ENCODE measurements at regions not wholly inside any gene's neighbourhood (a gene's known extent, or its start where the extent isn't known, plus 50 kb on each side); places are given as distances from the start of the nearest gene placed in this dataset.
A peak's percentile ranks its signal among the peaks of the same experiment; 100 is the strongest.

DNA sequence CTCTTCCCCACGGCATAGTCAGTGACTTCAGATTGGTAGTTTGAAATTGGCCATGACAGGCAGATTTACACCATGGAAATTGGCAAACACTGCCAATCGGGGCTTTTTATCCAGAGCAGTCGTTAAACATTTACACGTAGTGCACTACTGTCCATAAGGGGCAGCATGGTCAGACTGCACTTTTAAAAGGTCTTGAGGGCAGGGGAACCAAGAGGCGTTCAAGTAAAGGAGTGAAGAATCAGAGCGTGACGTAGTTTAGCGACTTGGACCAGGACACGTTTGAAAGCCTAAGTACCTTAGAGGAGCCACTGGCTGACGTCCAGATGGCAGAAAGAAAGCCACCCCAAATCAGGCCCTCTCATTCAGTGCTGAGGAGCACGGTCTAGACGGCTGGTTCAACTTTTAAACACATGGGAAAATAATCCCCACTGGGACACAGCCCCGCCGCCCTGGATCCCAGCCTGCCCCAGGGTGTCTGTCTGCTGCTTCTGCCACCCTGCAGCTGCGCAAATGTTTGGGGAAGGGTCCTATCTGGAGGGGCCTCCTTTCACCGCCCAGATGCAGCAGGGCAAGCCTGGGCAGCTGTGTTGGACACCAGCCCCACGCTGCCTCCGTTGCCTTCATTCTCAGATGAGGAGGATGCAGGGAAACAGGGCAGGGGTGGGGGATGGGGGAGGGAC, 52.5 kb upstream of the PPP2R5C start:
- H3K27me3 ChIP-seq (ENCODE audit: insufficient read depth, poor library complexity, severe bottlenecking): no peaks in the 10 kb centered on the region

DNA sequence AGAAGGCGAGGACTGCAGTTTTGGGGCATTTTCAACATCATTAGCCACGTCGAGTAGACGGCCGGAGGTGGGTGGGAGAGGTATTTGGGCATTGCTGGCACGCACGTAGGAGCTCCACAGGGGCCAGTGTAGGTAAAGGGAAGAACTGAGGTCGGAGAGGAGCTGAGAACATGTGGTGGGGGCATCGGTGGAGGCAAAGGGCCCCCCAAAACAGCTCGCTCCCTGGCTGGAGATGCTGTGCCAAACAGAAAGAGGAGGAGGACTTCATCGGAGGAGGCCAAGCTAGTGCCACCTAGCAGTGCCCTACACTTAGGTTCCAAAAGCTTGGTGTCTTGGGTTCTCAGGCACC, 52.0 kb upstream of the PPP2R5C start:
- Histone ChIP-seq H3K4me1 (ENCODE audit: insufficient read depth, poor library complexity, severe bottlenecking) (peaks cover 4% of the 10 kb centered on the region), H3K9me3 (ENCODE audit: severe bottlenecking) (no peaks in the 10 kb centered on the region), H3K27me3 (ENCODE audit: insufficient read depth, poor library complexity, severe bottlenecking) (no peaks in the 10 kb centered on the region), H3K27ac (ENCODE audit: poor library complexity, severe bottlenecking) (no peak overlapping the region), H3K36me3 (ENCODE audit: low read depth) (no peaks in the 10 kb centered on the region), H3K4me3 (ENCODE audit: severe bottlenecking) (no peak overlapping the region)
- no peak for DNase-seq (ENCODE audit: low spot score)
- no peak for ATAC-seq (ENCODE audit: low read depth)
- TF ChIP-seq, protein P1, sequence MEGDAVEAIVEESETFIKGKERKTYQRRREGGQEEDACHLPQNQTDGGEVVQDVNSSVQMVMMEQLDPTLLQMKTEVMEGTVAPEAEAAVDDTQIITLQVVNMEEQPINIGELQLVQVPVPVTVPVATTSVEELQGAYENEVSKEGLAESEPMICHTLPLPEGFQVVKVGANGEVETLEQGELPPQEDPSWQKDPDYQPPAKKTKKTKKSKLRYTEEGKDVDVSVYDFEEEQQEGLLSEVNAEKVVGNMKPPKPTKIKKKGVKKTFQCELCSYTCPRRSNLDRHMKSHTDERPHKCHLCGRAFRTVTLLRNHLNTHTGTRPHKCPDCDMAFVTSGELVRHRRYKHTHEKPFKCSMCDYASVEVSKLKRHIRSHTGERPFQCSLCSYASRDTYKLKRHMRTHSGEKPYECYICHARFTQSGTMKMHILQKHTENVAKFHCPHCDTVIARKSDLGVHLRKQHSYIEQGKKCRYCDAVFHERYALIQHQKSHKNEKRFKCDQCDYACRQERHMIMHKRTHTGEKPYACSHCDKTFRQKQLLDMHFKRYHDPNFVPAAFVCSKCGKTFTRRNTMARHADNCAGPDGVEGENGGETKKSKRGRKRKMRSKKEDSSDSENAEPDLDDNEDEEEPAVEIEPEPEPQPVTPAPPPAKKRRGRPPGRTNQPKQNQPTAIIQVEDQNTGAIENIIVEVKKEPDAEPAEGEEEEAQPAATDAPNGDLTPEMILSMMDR (IDR thresholded peaks at IDR 0.05; ENCODE audit: poor library complexity, severe bottlenecking): no peak

More for the DNA sequence above, 52.5 kb upstream of the PPP2R5C start:
- H3K9me3 ChIP-seq (ENCODE audit: severe bottlenecking): no peaks in the 10 kb centered on the region
- DNase-seq (ENCODE audit: low spot score) (peak; percentile 63), ATAC-seq (ENCODE audit: low read depth) (no peak)
- no peak overlapping the region for H3K4me3 ChIP-seq (ENCODE audit: severe bottlenecking)
- no peaks in the 10 kb centered on the region for H3K36me3 ChIP-seq (ENCODE audit: low read depth)
- TF ChIP-seq, protein P1 (IDR thresholded peaks at IDR 0.05; ENCODE audit: poor library complexity, severe bottlenecking): no peak
- no peak overlapping the region for H3K27ac ChIP-seq (ENCODE audit: poor library complexity, severe bottlenecking)
- H3K4me1 ChIP-seq (ENCODE audit: insufficient read depth, poor library complexity, severe bottlenecking): peaks cover 4% of the 10 kb centered on the region

DNA sequence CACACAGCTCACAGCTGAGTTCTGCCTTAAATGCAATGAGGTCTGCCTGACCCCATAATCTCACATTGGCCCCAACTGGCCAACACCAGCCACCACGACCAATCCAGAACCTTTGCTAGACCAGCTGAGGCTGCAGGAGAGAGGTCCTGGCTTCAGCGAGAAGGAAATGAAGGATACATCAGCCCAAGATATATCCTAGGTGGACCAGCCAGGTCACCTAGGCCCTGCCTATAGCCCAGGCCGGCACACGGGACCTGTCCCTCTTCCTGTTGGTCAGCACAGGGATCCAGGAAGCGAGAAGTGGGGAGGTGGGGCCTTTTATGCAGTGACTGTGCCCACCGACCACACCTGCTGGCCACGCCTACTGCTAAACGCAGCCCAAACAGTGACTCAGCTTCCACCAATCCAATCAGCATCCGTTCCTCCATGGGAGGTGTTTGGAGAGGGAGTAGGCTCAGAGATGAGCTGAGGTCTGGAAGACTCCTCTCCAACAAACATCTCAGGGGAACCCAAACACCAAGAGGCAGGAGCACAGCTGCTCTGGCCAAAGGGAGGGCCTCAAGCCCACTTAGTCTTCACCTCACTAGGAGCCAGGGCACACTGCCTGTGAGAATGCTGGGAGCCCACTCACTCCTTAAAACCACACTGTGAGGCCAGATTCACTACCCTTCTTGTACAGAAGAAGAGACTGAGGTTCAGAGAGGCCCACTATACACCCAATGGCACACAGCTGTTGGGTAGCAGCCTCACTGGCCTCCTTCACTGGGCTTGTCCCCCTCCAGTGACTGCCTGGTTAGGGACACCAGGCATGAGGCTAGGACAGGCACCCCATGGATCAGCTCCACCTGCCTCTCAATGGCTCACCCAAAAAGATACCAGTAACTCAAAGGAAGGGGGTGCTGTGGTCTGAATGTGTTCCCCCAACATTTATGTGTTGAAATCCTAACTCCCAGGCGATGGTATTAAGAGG, 51.3 kb upstream of the PPP2R5C start:
- ATAC-seq (ENCODE audit: low read depth): peak; percentile 19; the same call in 1 of the 3 replicates
- TF ChIP-seq, protein P1 (IDR thresholded peaks at IDR 0.05; ENCODE audit: poor library complexity, severe bottlenecking): no peak
- no peaks in the 10 kb centered on the region for H3K27me3 ChIP-seq (ENCODE audit: insufficient read depth, poor library complexity, severe bottlenecking)
- no peaks in the 10 kb centered on the region for H3K36me3 ChIP-seq (ENCODE audit: low read depth)
- no peak overlapping the region for H3K4me3 ChIP-seq (ENCODE audit: severe bottlenecking)
- no peaks in the 10 kb centered on the region for H3K9me3 ChIP-seq (ENCODE audit: severe bottlenecking)
- H3K4me1 ChIP-seq (ENCODE audit: insufficient read depth, poor library complexity, severe bottlenecking): peaks cover 4% of the 10 kb centered on the region
- H3K27ac ChIP-seq (ENCODE audit: poor library complexity, severe bottlenecking): no peak overlapping the region
- peak; percentile 59 for DNase-seq (ENCODE audit: low spot score)

DNA sequence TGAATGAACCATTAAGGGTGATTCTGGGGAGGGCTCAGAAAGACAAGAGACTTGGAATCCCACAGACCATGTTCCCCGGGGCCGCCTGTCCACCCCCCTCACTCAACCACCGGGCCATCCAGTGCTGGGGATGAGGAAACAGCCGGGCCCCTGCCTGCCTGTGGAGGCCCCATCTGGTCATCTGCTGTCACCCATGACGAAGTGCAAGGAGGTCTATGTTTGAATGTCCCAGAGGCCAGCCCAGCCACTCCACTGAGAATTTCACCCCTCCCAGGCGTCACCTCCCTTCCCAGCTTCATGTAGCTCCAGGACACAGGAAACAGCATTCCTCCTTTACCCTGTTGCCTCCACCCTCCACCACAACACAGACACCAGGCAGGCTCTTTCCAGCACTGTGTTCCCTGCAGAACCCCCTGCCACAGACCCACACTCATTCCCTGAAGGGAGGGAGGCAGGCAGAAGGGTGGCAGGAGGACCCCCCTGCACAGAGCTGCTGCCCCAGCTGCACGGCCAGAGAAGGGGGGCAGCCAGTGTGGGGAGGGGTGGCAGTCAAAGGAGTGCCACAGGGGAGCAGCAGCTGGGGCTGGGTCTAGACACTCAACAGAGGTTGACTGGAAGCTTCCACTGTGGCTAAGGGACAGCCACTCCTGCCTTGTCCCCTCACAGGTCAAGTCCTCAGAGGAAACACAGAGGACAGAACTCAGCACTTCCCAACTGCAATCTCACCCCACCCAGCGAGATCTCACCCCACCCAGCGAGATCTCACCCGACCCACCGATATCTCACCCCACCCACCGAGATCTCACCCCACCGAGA, 50.3 kb upstream of the PPP2R5C start:
- Histone ChIP-seq H3K4me3 (ENCODE audit: severe bottlenecking) (no peak overlapping the region), H3K9me3 (ENCODE audit: severe bottlenecking) (no peaks in the 10 kb centered on the region), H3K4me1 (ENCODE audit: insufficient read depth, poor library complexity, severe bottlenecking) (peaks cover 1% of the 10 kb centered on the region), H3K27me3 (ENCODE audit: insufficient read depth, poor library complexity, severe bottlenecking) (no peaks in the 10 kb centered on the region), H3K36me3 (ENCODE audit: low read depth) (no peaks in the 10 kb centered on the region), H3K27ac (ENCODE audit: poor library complexity, severe bottlenecking) (no peak overlapping the region)
- peak; percentile 39 for DNase-seq (ENCODE audit: low spot score)
- TF ChIP-seq, protein P1 (IDR thresholded peaks at IDR 0.05; ENCODE audit: poor library complexity, severe bottlenecking): no peak
- no peak for ATAC-seq (ENCODE audit: low read depth)

Data from RWPE2 (cell line).